AML-193 (cell line): ENCODE measurements at regions not wholly inside any gene's neighbourhood (a gene's known extent, or its start where the extent isn't known, plus 50 kb on each side); places are given as distances from the start of the nearest gene placed in this dataset.
"Not testable (repeated sequence)": the region's sequence is repeated elsewhere in the genome, so short reads cannot be mapped to it uniquely, and the experiment has no call there.

Experiments
- DNase-seq, 2 experiments: peaks; one replicate each; lab custom pipeline; 2025; lab: John Stamatoyannopoulos, UW

GRCh38 chr3:187852842-187853730 lies 107.8 kb upstream of the BCL6 start:
- no peak for DNase-seq

DNA sequence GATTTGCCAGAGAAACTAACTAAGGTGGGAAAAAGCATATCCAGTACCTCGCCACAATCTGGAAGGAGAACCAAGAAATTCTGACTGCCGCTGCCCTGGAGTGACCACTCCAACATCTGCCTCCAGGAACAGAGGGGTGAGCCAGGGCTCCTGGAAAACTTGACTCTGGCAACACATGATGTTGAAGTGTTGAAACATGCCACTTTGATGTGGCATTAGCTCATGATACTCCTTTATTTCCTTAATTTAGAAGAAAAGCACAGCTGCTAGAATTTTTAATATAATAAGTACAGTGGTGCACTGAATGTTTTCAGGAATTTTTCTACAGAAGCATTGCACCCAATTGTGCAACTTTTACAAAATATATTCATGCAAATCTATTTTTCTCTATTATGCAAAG lies 109.9 kb upstream of the BCL6 start:
- DNase-seq: no peak

GRCh38 chr3:187856555-187856954 lies 111.3 kb upstream of the BCL6 start:
- no peak for DNase-seq

DNA sequence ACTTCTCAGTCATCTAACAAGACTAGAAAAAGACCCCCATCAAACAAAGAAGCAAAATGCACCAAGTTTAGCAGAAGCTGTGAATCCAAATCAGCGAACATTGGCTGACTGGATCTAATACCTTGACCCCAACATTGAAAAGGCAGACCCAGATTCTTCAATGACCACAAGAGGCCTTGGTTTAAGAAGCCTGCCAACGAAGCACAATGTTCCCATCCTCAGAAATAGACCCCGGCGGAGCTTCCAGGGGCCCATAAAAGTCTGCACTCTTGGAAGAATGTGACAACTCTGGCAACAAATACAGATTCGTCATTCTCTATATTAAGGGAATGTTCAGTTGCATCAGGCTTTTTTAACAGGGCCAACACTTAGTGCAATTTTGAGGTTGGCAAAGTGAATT lies 112.8 kb upstream of the BCL6 start:
- DNase-seq: no peak

- DNase-seq: no peak
Observed at GRCh38 chr3:187858711-187859110, 113.4 kb upstream of the BCL6 start.

DNA sequence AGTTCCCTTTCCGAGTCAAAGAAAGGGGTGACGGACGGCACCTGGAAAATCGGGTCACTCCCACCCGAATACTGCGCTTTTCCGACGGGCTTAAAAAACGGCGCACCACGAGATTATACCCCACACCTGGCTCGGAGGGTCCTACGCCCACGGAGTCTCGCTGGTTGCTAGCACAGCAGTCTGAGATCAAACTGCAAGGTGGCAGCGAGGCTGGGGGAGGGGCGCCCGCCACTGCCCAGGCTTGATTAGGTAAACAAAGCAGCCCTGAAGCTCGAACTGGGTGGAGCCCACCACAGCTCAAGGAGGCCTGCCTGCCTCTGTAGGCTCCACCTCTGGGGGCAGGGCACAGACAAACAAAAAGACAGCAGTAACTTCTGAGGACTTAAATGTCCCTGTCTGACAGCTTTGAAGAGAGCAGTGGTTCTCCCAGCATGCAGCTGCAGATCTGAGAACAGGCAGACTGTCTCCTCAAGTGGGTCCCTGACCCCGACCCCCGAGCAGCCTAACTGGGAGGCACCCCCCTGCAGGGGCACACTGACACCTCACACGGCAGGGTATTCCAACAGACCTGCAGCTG lies 117.5 kb upstream of the BCL6 start:
- not testable (repeated sequence) for DNase-seq

- DNase-seq: no peak
Observed at GRCh38 chr3:187870360-187871203, 125.3 kb upstream of the BCL6 start.

GRCh38 chr3:187871204-187871591 lies 125.9 kb upstream of the BCL6 start:
- no peak for DNase-seq

DNA sequence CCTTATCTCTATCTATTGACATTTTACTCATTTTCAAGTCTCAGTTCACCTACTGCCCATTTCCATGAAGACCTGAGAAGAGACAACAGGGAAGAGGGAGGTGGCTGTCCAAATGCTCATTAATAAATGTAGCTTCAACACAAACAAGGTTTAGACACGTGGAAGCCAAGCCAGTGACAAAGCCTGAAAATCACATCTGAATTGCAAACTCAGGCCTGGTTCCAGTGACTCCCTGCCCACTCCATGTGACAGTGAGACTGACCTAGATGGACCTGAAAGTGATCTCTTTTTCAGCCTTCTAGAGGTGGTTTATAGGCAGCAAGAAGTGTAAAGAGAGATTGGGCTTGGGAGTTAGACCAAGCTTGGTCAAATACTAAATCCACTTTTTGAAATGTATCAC lies 126.6 kb upstream of the BCL6 start:
- DNase-seq: no peak

GRCh38 chr3:187873843-187874242 lies 128.6 kb upstream of the BCL6 start:
- no peak for DNase-seq

DNA sequence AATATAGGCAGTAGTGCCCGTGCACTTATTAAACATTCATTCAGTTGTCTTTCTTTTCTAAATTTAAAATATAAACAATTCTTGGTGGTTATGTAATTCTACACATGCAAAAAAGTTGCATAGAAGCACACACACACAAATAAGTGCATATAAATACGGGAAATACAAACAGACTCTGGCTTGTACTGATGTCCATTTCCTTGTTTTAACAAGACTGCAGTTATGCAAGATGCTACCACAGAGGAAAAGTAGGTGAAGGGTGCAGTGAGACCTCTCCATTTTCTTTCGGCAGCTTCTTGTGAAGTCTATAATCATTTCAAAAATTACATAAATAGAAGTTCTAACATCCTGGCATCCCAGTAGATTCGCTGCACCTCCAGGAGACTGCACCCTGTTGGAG lies 130.6 kb upstream of the BCL6 start:
- DNase-seq: no peak

- DNase-seq: no peak
Observed at GRCh38 chr3:187878772-187879518, 133.7 kb upstream of the BCL6 start.

DNA sequence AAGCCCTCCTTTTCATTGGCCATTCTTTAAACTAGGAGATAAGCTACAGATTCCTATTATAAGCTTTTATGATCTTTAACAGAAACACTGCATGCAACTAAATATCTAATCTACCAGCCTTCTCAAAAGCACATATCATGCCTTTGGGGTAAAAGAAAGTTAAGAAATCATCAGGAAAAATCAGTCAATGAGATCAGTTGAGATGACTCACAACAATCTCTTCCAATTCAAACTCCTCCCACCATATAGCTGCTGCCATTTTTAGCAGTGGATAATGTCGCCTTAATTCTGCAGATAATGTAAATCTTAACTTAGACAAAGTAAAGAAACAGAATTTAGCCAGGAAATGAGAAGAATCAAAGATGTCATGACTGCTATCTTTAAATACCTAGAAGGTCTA lies 135.2 kb upstream of the BCL6 start:
- no peak for DNase-seq

DNA sequence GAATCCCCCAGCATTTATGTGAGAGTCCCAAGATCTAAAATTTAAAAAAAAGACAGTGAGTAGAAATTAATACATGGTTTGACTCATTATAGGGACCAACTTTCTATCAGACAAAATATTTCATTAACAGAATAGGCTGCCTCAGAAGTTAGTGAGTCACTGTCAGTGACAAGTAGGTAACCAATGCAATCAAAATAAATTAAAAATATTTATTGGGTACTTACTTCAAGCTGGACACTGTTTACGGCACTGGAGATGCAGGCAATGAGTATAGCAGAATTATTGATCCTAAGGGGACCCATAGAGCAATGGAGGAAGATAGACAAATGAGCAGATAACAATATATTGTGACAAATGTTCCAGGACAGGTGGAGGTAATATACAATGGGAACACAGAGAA lies 135.6 kb upstream of the BCL6 start:
- no peak for DNase-seq

DNA sequence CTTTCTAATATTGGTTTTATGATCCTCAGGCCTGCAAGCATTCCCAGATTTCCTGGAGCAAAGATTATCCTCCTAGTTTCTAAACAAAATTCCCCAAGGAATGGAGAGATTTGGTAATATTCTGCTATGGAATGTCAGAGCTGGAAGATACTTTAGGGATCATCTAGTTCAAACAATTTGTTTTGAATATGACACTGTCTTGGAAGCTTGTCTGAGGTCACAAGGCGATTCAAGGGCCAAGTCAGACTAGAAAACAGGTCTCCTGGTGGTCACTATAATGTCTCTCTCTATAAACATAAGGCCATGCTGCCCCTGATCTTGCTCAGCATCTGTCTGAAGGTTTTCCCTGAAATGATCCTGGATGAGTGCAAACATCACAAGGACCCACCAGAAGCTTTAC lies 143.4 kb upstream of the BCL6 start:
- DNase-seq: no peak

- no peak for DNase-seq
Observed at GRCh38 chr3:187889106-187889505, 143.8 kb upstream of the BCL6 start.

- DNase-seq: peak; percentile 63 to 69
Observed at GRCh38 chr3:187889601-187890404, 144.5 kb upstream of the BCL6 start.

DNA sequence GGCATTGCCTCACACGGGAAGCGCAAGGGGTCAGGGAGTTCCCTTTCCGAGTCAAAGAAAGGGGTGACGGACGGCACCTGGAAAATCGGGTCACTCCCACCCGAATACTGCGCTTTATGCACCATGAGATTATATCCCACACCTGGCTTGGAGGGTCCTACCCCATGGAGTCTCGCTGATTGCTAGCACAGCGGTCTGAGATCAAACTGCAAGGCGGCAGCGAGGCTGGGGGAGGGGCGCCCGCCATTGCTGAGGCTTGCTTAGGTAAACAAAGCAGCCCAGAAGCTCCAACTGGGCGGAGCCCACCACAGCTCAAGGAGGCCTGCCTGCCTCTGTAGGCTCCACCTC lies 145.1 kb upstream of the BCL6 start:
- not testable (repeated sequence) for DNase-seq

DNA sequence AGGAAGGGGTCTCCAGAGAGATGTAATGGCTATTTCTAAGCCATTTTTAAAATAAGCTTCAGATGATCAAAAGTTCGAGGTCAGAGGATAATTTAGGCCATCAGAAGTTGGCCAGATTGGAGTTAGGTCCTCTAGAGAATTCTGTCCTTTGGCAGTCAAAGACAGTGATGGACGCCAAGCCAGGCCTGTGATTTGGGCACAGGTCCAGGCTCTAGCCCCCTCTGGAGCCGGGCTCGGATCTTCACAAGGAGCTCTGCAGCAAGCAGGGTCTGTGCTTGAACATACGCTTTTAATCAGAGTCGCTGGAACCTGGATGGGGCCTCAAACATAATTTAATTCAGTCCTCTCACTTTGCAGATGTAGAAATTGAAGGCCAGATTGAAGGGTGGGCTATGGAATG lies 151.4 kb upstream of the BCL6 start:
- DNase-seq: no peak

- DNase-seq: no peak
Observed at GRCh38 chr3:187899246-187899645, 154.0 kb upstream of the BCL6 start.

GRCh38 chr3:187900993-187901755 lies 155.9 kb upstream of the BCL6 start:
- no peak for DNase-seq
